GM21786 (cell line): ENCODE measurements at regions not wholly inside any gene's neighbourhood (a gene's known extent, or its start where the extent isn't known, plus 50 kb on each side); places are given as distances from the start of the nearest gene placed in this dataset.

ENCODE experiments used
- ATAC-seq: cut with Tn5 transposase; IDR thresholded peaks from one replicate; pipeline ENCODE4 v1.9.1; 2021; ENCODE audit not compliant: unreplicated experiment

GRCh38 chr11:97247601-97248000 is 857.8 kb downstream of the JRKL start:
- ATAC-seq, result no peak

GRCh38 chr11:97254790-97255189 is 865.0 kb downstream of the JRKL start:
- ATAC-seq, result no peak

GRCh38 chr11:97259434-97259833 is 869.6 kb downstream of the JRKL start:
- ATAC-seq, result no peak

- ATAC-seq, result no peak
Measured at GRCh38 chr11:97259884-97260283, 870.1 kb downstream of the JRKL start.

- ATAC-seq, result no peak
Measured at GRCh38 chr11:97263183-97263858, 873.5 kb downstream of the JRKL start.

- ATAC-seq, result no peak
Measured at GRCh38 chr11:97269527-97269926, 879.7 kb downstream of the JRKL start.

GRCh38 chr11:97279341-97279740 is 889.5 kb downstream of the JRKL start:
- no peak for ATAC-seq

- no peak for ATAC-seq
Measured at GRCh38 chr11:97280347-97280746, 890.5 kb downstream of the JRKL start.

- no peak for ATAC-seq
Measured at GRCh38 chr11:97289823-97290222, 900.0 kb downstream of the JRKL start.

GRCh38 chr11:97290464-97291041 is 900.7 kb downstream of the JRKL start:
- no peak for ATAC-seq

- no peak for ATAC-seq
Measured at GRCh38 chr11:97296301-97296700, 906.5 kb downstream of the JRKL start.

GRCh38 chr11:97309291-97309690 is 919.5 kb downstream of the JRKL start:
- ATAC-seq, result no peak

GRCh38 chr11:97325693-97326092 is 935.9 kb downstream of the JRKL start:
- no peak for ATAC-seq

- ATAC-seq, result no peak
Measured at GRCh38 chr11:97332271-97332670, 942.5 kb downstream of the JRKL start.

GRCh38 chr11:97336064-97336463 is 946.3 kb downstream of the JRKL start:
- ATAC-seq, result no peak

GRCh38 chr11:97345032-97345431 is 955.2 kb downstream of the JRKL start:
- no peak for ATAC-seq

- no peak for ATAC-seq
Measured at GRCh38 chr11:97349201-97349600, 959.4 kb downstream of the JRKL start.

- ATAC-seq, result no peak
Measured at GRCh38 chr11:97351939-97352338, 962.1 kb downstream of the JRKL start.

GRCh38 chr11:97354026-97354425 is 964.2 kb downstream of the JRKL start:
- ATAC-seq, result no peak

GRCh38 chr11:97354576-97354975 is 964.8 kb downstream of the JRKL start:
- ATAC-seq, result no peak

- ATAC-seq, result no peak
Measured at GRCh38 chr11:97355230-97355629, 965.4 kb downstream of the JRKL start.

GRCh38 chr11:97356144-97356543 is 966.3 kb downstream of the JRKL start:
- ATAC-seq, result no peak

- no peak for ATAC-seq
Measured at GRCh38 chr11:97359016-97359415, 969.2 kb downstream of the JRKL start.
